Activated T-cell treated with anti-CD3 and anti-CD28 coated beads for 1 hour (primary cell): ENCODE measurements at regions not wholly inside any gene's neighbourhood (a gene's known extent, or its start where the extent isn't known, plus 50 kb on each side); places are given as distances from the start of the nearest gene placed in this dataset.

Source experiments
- DNase-seq: peaks from one replicate; pipeline ENCODE4 v3.0.0-alpha.2; 2020; ENCODE audit warnings: low read depth

GRCh38 chr5:168202996-168203395, 88.4 kb upstream of the WWC1 start:
- no peak for DNase-seq

- no peak for DNase-seq
Measured at GRCh38 chr5:168204165-168204564, 87.3 kb upstream of the WWC1 start.

- DNase-seq = no peak
Measured at GRCh38 chr5:168207450-168208029, 83.9 kb upstream of the WWC1 start.

- DNase-seq = no peak
Measured at GRCh38 chr5:168209244-168209995, 82.0 kb upstream of the WWC1 start.

GRCh38 chr5:168209997-168210396, 81.4 kb upstream of the WWC1 start:
- no peak for DNase-seq

GRCh38 chr5:168211245-168211644, 80.2 kb upstream of the WWC1 start:
- no peak for DNase-seq

GRCh38 chr5:168211936-168212335, 79.5 kb upstream of the WWC1 start:
- DNase-seq = no peak

- DNase-seq = no peak
Measured at GRCh38 chr5:168214071-168214470, 77.4 kb upstream of the WWC1 start.

- no peak for DNase-seq
Measured at GRCh38 chr5:168214886-168215285, 76.6 kb upstream of the WWC1 start.

- DNase-seq = no peak
Measured at GRCh38 chr5:168215646-168216045, 75.8 kb upstream of the WWC1 start.

GRCh38 chr5:168216989-168217388, 74.5 kb upstream of the WWC1 start:
- DNase-seq = no peak

- no peak for DNase-seq
Measured at GRCh38 chr5:168217497-168217896, 73.9 kb upstream of the WWC1 start.

- DNase-seq = no peak
Measured at GRCh38 chr5:168218746-168219145, 72.7 kb upstream of the WWC1 start.

GRCh38 chr5:168219515-168220410, 71.7 kb upstream of the WWC1 start:
- DNase-seq = no peak

GRCh38 chr5:168224085-168224484, 67.4 kb upstream of the WWC1 start:
- DNase-seq = no peak

- DNase-seq = no peak
Measured at GRCh38 chr5:168226012-168226411, 65.4 kb upstream of the WWC1 start.

GRCh38 chr5:168227001-168227400, 64.4 kb upstream of the WWC1 start:
- no peak for DNase-seq

GRCh38 chr5:168227973-168228615, 63.4 kb upstream of the WWC1 start:
- no peak for DNase-seq

- DNase-seq = no peak
Measured at GRCh38 chr5:168228668-168229067, 62.8 kb upstream of the WWC1 start.

- DNase-seq = no peak
Measured at GRCh38 chr5:168234133-168234532, 57.3 kb upstream of the WWC1 start.

GRCh38 chr5:168238463-168238862, 53.0 kb upstream of the WWC1 start:
- DNase-seq = no peak

GRCh38 chr5:168239325-168239724, 52.1 kb upstream of the WWC1 start:
- no peak for DNase-seq
